OCI-LY1 (cell line): ENCODE measurements at regions not wholly inside any gene's neighbourhood (a gene's known extent, or its start where the extent isn't known, plus 50 kb on each side); places are given as distances from the start of the nearest gene placed in this dataset.
"Not testable (repeated sequence)": the region's sequence is repeated elsewhere in the genome, so short reads cannot be mapped to it uniquely, and the experiment has no call there.

Experiments used
- H2AFZ ChIP-seq: fragments of 200-600 bp; sonication (generic), shearing (Covaris generic); 2 replicates; pipeline ENCODE4 v1.6.0; 2014; ENCODE audit warnings: antibody characterized with exemption, mild to moderate bottlenecking, low read length
- H3F3A ChIP-seq: fragments of 200-600 bp; sonication (generic), shearing (Covaris generic); 2 replicates; pipeline ENCODE4 v1.6.0; 2014; ENCODE audit warnings: mild to moderate bottlenecking, antibody characterized with exemption, low read length, moderate library complexity; ENCODE audit not compliant: insufficient read depth
- H3K27ac ChIP-seq: fragments of 200-600 bp; sonication (generic); 2 replicates; pipeline ENCODE4 v1.5.1; 2014; ENCODE audit warnings: low read length, mixed run types, mild to moderate bottlenecking, low read depth; ENCODE audit not compliant: poor library complexity, severe bottlenecking
- H3K27me3 ChIP-seq: fragments of 200-600 bp; sonication (generic); 2 replicates; pipeline ENCODE4 v1.6.0; 2014; ENCODE audit warnings: antibody characterized with exemption, mild to moderate bottlenecking, low read length, moderate library complexity; ENCODE audit not compliant: insufficient read depth
- H3K36me3 ChIP-seq: fragments of 200-600 bp; sonication (generic); 2 replicates; pipeline ENCODE4 v1.6.1; 2014; ENCODE audit warnings: mild to moderate bottlenecking, antibody characterized with exemption, low read length, moderate library complexity, mixed read lengths; ENCODE audit not compliant: insufficient read depth
- H3K4me1 ChIP-seq: fragments of 200-600 bp; sonication (generic); 2 replicates; pipeline ENCODE4 v1.5.1; 2014; ENCODE audit warnings: mild to moderate bottlenecking, low read length, moderate library complexity; ENCODE audit not compliant: insufficient read depth, severe bottlenecking
- H3K4me2 ChIP-seq: fragments of 200-600 bp; sonication (generic), shearing (Covaris generic); 2 replicates; pipeline ENCODE4 v1.6.1; 2014; ENCODE audit warnings: low read length
- H3K4me3 ChIP-seq: fragments of 200-600 bp; sonication (generic); 2 replicates; pipeline ENCODE4 v1.5.1; 2014; ENCODE audit warnings: low read length, low read depth, mild to moderate bottlenecking, mixed read lengths; ENCODE audit not compliant: poor library complexity, severe bottlenecking
- H3K79me2 ChIP-seq: fragments of 200-600 bp; shearing (Covaris generic); 2 replicates; pipeline ENCODE4 v1.6.1; 2016; ENCODE audit warnings: mixed run types, low read length, mixed read lengths; ENCODE audit not compliant: insufficient read depth
- H3K9ac ChIP-seq: fragments of 200-600 bp; sonication (generic), shearing (Covaris generic); 2 replicates; pipeline ENCODE4 v1.6.1; 2014; ENCODE audit warnings: mild to moderate bottlenecking, low read length, mixed read lengths
- H3K9me2 ChIP-seq: fragments of 200-600 bp; sonication (generic), shearing (Covaris generic); 2 replicates; pipeline ENCODE4 v1.6.1; 2014; ENCODE audit warnings: low read depth, mild to moderate bottlenecking, low read length, mixed read lengths
- H3K9me3 ChIP-seq: fragments of 200-600 bp; shearing (Covaris generic); 2 replicates; pipeline ENCODE4 v1.6.1; 2014; ENCODE audit warnings: low read length, mixed read lengths
- H4K20me1 ChIP-seq: fragments of 200-600 bp; sonication (generic), shearing (Covaris generic); 2 replicates; pipeline ENCODE4 v1.6.0; 2016; ENCODE audit warnings: mild to moderate bottlenecking, low read length; ENCODE audit not compliant: insufficient read depth
- CTCF ChIP-seq: fragments of 200-600 bp; sonication (generic), shearing (Covaris generic); IDR thresholded peaks from 2 replicates; pipeline ENCODE4 v1.5.1; 2017; ENCODE audit warnings: mild to moderate bottlenecking, antibody characterized with exemption, low read length, moderate library complexity, mixed read lengths
- EZH2 ChIP-seq: fragments of 200-600 bp; sonication (generic), shearing (Covaris generic); IDR thresholded peaks from 2 replicates; pipeline ENCODE4 v1.8.0; 2017; ENCODE audit warnings: borderline replicate concordance, mixed run types, mild to moderate bottlenecking, antibody characterized with exemption, low read length, moderate library complexity, mixed read lengths

GRCh38 chr17:30724034-30724650, 100.3 kb downstream of the CRLF3 start:
- not testable (repeated sequence) for H3K27ac ChIP-seq, H3K9me3 ChIP-seq, H3K4me2 ChIP-seq, H2AFZ ChIP-seq, H3K4me3 ChIP-seq, H3K9me2 ChIP-seq, H3K9ac ChIP-seq, H3F3A ChIP-seq, H3K27me3 ChIP-seq, H4K20me1 ChIP-seq, H3K36me3 ChIP-seq
- peaks cover 24% of the 10 kb centered on the region for H3K79me2 ChIP-seq
- peaks cover 13% of the 10 kb centered on the region for H3K4me1 ChIP-seq

GRCh38 chr17:30722114-30722780, 102.2 kb downstream of the CRLF3 start:
- H3K9ac ChIP-seq, H3K4me2 ChIP-seq, H3K9me2 ChIP-seq, H3K36me3 ChIP-seq, H4K20me1 ChIP-seq, H3K4me3 ChIP-seq, H2AFZ ChIP-seq, H3K9me3 ChIP-seq, H3F3A ChIP-seq, H3K4me1 ChIP-seq, H3K27me3 ChIP-seq: not testable (repeated sequence)
- Histone ChIP-seq H3K79me2 (peaks cover 22% of the 10 kb centered on the region), H3K27ac (peak overlapping the region; percentile 17)

GRCh38 chr17:30720971-30721370, 103.5 kb downstream of the CRLF3 start:
- not testable (repeated sequence) for H4K20me1 ChIP-seq

GRCh38 chr17:30720013-30720471, 104.5 kb downstream of the CRLF3 start:
- Histone ChIP-seq H3K27ac (no peak overlapping the region), H3K36me3 (peaks cover 7% of the 10 kb centered on the region; the same call in 1 of the 2 replicates), H3K79me2 (peaks cover 32% of the 10 kb centered on the region), H3K4me3 (no peak overlapping the region), H4K20me1 (no peaks in the 10 kb centered on the region), H3K9ac (no peak overlapping the region), H3K4me2 (no peak overlapping the region), H3K27me3 (no peaks in the 10 kb centered on the region), H3K9me3 (no peaks in the 10 kb centered on the region), H3K4me1 (peaks cover 4% of the 10 kb centered on the region), H2AFZ (no peak overlapping the region), H3F3A (peaks cover 3% of the 10 kb centered on the region; the same call in 1 of the 2 replicates), H3K9me2 (no peaks in the 10 kb centered on the region)
- no peak for TF ChIP-seq EZH2
- no peak for TF ChIP-seq CTCF

More at GRCh38 chr17:30720971-30721370, 103.5 kb downstream of the CRLF3 start:
- H3K79me2 ChIP-seq = peaks cover 30% of the 10 kb centered on the region
- not testable (repeated sequence) for H3K27me3 ChIP-seq, H2AFZ ChIP-seq, H3F3A ChIP-seq, H3K4me2 ChIP-seq, H3K4me3 ChIP-seq, H3K9ac ChIP-seq, H3K9me2 ChIP-seq, H3K27ac ChIP-seq, H3K36me3 ChIP-seq, H3K4me1 ChIP-seq, H3K9me3 ChIP-seq
